HG02943 (cell line): ENCODE measurements at regions not wholly inside any gene's neighbourhood (a gene's known extent, or its start where the extent isn't known, plus 50 kb on each side); places are given as distances from the start of the nearest gene placed in this dataset.
"Not testable (repeated sequence)": the region's sequence is repeated elsewhere in the genome, so short reads cannot be mapped to it uniquely, and the experiment has no call there.

Experiments used
- ATAC-seq: cut with Tn5 transposase; IDR thresholded peaks from one replicate; pipeline ENCODE4 v1.9.1; 2021; ENCODE audit warnings: mild to moderate bottlenecking, low read depth, moderate library complexity; ENCODE audit not compliant: unreplicated experiment

GRCh38 chr19:29154163-29154562 is 58.8 kb downstream of the UQCRFS1 start:
- ATAC-seq: no peak

GRCh38 chr19:29145756-29146155 is 67.2 kb downstream of the UQCRFS1 start:
- ATAC-seq: no peak

- no peak for ATAC-seq
These were observed 69.8 kb downstream of the UQCRFS1 start for GRCh38 chr19:29143183-29143582.

GRCh38 chr19:29139227-29139626 is 73.7 kb downstream of the UQCRFS1 start:
- ATAC-seq: no peak

GRCh38 chr19:29138206-29138605 is 74.7 kb downstream of the UQCRFS1 start:
- ATAC-seq: not testable (repeated sequence)

GRCh38 chr19:29131456-29131855 is 81.5 kb downstream of the UQCRFS1 start:
- ATAC-seq: no peak

- no peak for ATAC-seq
These were observed 83.8 kb downstream of the UQCRFS1 start for GRCh38 chr19:29129148-29129547.

GRCh38 chr19:29128203-29128602 is 84.7 kb downstream of the UQCRFS1 start:
- no peak for ATAC-seq

GRCh38 chr19:29122185-29122584 is 90.8 kb downstream of the UQCRFS1 start:
- no peak for ATAC-seq

GRCh38 chr19:29121684-29122083 is 91.3 kb downstream of the UQCRFS1 start:
- no peak for ATAC-seq

GRCh38 chr19:29120466-29120865 is 92.5 kb downstream of the UQCRFS1 start:
- ATAC-seq: no peak

- ATAC-seq: no peak
These were observed 93.4 kb downstream of the UQCRFS1 start for GRCh38 chr19:29119590-29119989.

- ATAC-seq: no peak
These were observed 94.6 kb downstream of the UQCRFS1 start for GRCh38 chr19:29118389-29118788.

GRCh38 chr19:29117926-29118325 is 95.0 kb downstream of the UQCRFS1 start:
- ATAC-seq: no peak

GRCh38 chr19:29115181-29115580 is 97.8 kb downstream of the UQCRFS1 start:
- ATAC-seq: no peak

- ATAC-seq: no peak
These were observed 99.1 kb downstream of the UQCRFS1 start for GRCh38 chr19:29113838-29114237.

- no peak for ATAC-seq
These were observed 101.4 kb downstream of the UQCRFS1 start for GRCh38 chr19:29111576-29111975.

- ATAC-seq: no peak
These were observed 105.1 kb downstream of the UQCRFS1 start for GRCh38 chr19:29107831-29108230.

- no peak for ATAC-seq
These were observed 106.5 kb downstream of the UQCRFS1 start for GRCh38 chr19:29106346-29106885.

GRCh38 chr19:29105629-29106292 is 107.2 kb downstream of the UQCRFS1 start:
- no peak for ATAC-seq

- ATAC-seq: no peak
These were observed 108.2 kb downstream of the UQCRFS1 start for GRCh38 chr19:29104605-29105241.

- ATAC-seq: no peak
These were observed 114.0 kb downstream of the UQCRFS1 start for GRCh38 chr19:29098863-29099481.
